HG02642 (cell line): ENCODE measurements at regions not wholly inside any gene's neighbourhood (a gene's known extent, or its start where the extent isn't known, plus 50 kb on each side); places are given as distances from the start of the nearest gene placed in this dataset.
"Not testable (repeated sequence)": the region's sequence is repeated elsewhere in the genome, so short reads cannot be mapped to it uniquely, and the experiment has no call there.

Experiments
- ATAC-seq: cut with Tn5 transposase; IDR thresholded peaks from one replicate; pipeline ENCODE4 v1.9.1; 2021; ENCODE audit warnings: mild to moderate bottlenecking; ENCODE audit not compliant: unreplicated experiment, poor library complexity

- no peak for ATAC-seq
Observed at GRCh38 chr5:101675510-101676219, 620.4 kb downstream of the SLCO4C1 start.

- ATAC-seq = no peak
Observed at GRCh38 chr5:101673120-101673519, 623.0 kb downstream of the SLCO4C1 start.

- no peak for ATAC-seq
Observed at GRCh38 chr5:101664071-101664791, 631.9 kb downstream of the SLCO4C1 start.

GRCh38 chr5:101663543-101663942 is 632.5 kb downstream of the SLCO4C1 start:
- no peak for ATAC-seq

- ATAC-seq = no peak
Observed at GRCh38 chr5:101662263-101662662, 633.8 kb downstream of the SLCO4C1 start.

GRCh38 chr5:101658433-101658832 is 637.7 kb downstream of the SLCO4C1 start:
- ATAC-seq = no peak

GRCh38 chr5:101653996-101654395 is 642.1 kb downstream of the SLCO4C1 start:
- no peak for ATAC-seq

- ATAC-seq = no peak
Observed at GRCh38 chr5:101647861-101648260, 648.2 kb downstream of the SLCO4C1 start.

GRCh38 chr5:101643794-101644193 is 652.3 kb downstream of the SLCO4C1 start:
- ATAC-seq = no peak

GRCh38 chr5:101637599-101637998 is 658.5 kb downstream of the SLCO4C1 start:
- ATAC-seq = no peak

- not testable (repeated sequence) for ATAC-seq
Observed at GRCh38 chr5:101627770-101628169, 668.3 kb downstream of the SLCO4C1 start.

GRCh38 chr5:101626572-101626971 is 669.5 kb downstream of the SLCO4C1 start:
- ATAC-seq = no peak

- ATAC-seq = no peak
Observed at GRCh38 chr5:101611039-101611438, 685.0 kb downstream of the SLCO4C1 start.

GRCh38 chr5:101608322-101608721 is 687.8 kb downstream of the SLCO4C1 start:
- ATAC-seq = no peak

- peak; percentile 66 for ATAC-seq
Observed at GRCh38 chr5:101605700-101606099, 690.4 kb downstream of the SLCO4C1 start.

GRCh38 chr5:101600614-101601013 is 695.5 kb downstream of the SLCO4C1 start:
- no peak for ATAC-seq

GRCh38 chr5:101590384-101590783 is 687.3 kb upstream of the ST8SIA4 start:
- ATAC-seq = no peak

- ATAC-seq = no peak
Observed at GRCh38 chr5:101585366-101585765, 682.3 kb upstream of the ST8SIA4 start.

GRCh38 chr5:101580591-101580990 is 677.5 kb upstream of the ST8SIA4 start:
- no peak for ATAC-seq

- ATAC-seq = no peak
Observed at GRCh38 chr5:101574017-101574416, 670.9 kb upstream of the ST8SIA4 start.

- no peak for ATAC-seq
Observed at GRCh38 chr5:101561018-101561417, 657.9 kb upstream of the ST8SIA4 start.

- no peak for ATAC-seq
Observed at GRCh38 chr5:101543780-101544179, 640.7 kb upstream of the ST8SIA4 start.
